ENCODE measurements at regions not wholly inside any gene's neighbourhood (a gene's known extent, or its start where the extent isn't known, plus 50 kb on each side); places are given as distances from the start of the nearest gene placed in this dataset.

DNA sequence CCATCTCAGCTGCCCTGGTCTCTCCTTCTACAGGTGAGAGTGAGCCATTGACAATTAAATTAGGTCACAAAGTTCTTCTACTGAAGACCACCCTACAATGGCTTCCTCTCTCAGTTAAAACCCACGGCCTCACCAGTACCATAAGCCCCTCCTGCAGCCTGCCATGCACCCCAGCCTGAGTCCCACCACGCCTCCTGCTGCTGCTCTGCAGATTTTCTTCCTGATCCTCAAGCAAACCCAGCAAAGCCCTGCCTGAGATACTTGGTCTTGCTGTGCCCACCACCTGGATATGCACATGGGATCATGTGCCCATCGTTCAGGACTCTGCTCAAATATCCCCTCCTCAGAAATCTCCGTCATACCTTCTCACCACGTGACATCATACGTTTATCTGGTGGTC is 696.6 kb downstream of the RNF144A start:
- no peak overlapping the region for H3K27ac Mint-ChIP-seq (ENCODE audit: unreplicated experiment)
- H3K4me1 Mint-ChIP-seq (ENCODE audit: unreplicated experiment): no peaks in the 10 kb centered on the region
- H3K36me3 Mint-ChIP-seq (ENCODE audit: unreplicated experiment): no peaks in the 10 kb centered on the region
- H3K27me3 Mint-ChIP-seq (ENCODE audit: unreplicated experiment): no peaks in the 10 kb centered on the region
- no peak for DNase-seq (ENCODE audit: extremely low spot score, unreplicated experiment)
- no peak overlapping the region for H3K4me3 Mint-ChIP-seq (ENCODE audit: unreplicated experiment)
- peaks cover 8% of the 10 kb centered on the region for H3K9me3 Mint-ChIP-seq (ENCODE audit: unreplicated experiment)
- TF ChIP-seq, protein P1, sequence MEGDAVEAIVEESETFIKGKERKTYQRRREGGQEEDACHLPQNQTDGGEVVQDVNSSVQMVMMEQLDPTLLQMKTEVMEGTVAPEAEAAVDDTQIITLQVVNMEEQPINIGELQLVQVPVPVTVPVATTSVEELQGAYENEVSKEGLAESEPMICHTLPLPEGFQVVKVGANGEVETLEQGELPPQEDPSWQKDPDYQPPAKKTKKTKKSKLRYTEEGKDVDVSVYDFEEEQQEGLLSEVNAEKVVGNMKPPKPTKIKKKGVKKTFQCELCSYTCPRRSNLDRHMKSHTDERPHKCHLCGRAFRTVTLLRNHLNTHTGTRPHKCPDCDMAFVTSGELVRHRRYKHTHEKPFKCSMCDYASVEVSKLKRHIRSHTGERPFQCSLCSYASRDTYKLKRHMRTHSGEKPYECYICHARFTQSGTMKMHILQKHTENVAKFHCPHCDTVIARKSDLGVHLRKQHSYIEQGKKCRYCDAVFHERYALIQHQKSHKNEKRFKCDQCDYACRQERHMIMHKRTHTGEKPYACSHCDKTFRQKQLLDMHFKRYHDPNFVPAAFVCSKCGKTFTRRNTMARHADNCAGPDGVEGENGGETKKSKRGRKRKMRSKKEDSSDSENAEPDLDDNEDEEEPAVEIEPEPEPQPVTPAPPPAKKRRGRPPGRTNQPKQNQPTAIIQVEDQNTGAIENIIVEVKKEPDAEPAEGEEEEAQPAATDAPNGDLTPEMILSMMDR (IDR thresholded peaks at IDR 0.05): no peak

- DNase-seq (ENCODE audit: extremely low spot score, unreplicated experiment): no peak
- TF ChIP-seq, protein P1 (IDR thresholded peaks at IDR 0.05): no peak
- no peaks in the 10 kb centered on the region for H3K4me1 Mint-ChIP-seq (ENCODE audit: unreplicated experiment)
- H3K27me3 Mint-ChIP-seq (ENCODE audit: unreplicated experiment): no peaks in the 10 kb centered on the region
- no peak overlapping the region for H3K4me3 Mint-ChIP-seq (ENCODE audit: unreplicated experiment)
- H3K9me3 Mint-ChIP-seq (ENCODE audit: unreplicated experiment): peaks cover 13% of the 10 kb centered on the region
- no peaks in the 10 kb centered on the region for H3K36me3 Mint-ChIP-seq (ENCODE audit: unreplicated experiment)
- no peak overlapping the region for H3K27ac Mint-ChIP-seq (ENCODE audit: unreplicated experiment)
Measured at GRCh38 chr2:7618031-7618430, 700.8 kb downstream of the RNF144A start.

DNA sequence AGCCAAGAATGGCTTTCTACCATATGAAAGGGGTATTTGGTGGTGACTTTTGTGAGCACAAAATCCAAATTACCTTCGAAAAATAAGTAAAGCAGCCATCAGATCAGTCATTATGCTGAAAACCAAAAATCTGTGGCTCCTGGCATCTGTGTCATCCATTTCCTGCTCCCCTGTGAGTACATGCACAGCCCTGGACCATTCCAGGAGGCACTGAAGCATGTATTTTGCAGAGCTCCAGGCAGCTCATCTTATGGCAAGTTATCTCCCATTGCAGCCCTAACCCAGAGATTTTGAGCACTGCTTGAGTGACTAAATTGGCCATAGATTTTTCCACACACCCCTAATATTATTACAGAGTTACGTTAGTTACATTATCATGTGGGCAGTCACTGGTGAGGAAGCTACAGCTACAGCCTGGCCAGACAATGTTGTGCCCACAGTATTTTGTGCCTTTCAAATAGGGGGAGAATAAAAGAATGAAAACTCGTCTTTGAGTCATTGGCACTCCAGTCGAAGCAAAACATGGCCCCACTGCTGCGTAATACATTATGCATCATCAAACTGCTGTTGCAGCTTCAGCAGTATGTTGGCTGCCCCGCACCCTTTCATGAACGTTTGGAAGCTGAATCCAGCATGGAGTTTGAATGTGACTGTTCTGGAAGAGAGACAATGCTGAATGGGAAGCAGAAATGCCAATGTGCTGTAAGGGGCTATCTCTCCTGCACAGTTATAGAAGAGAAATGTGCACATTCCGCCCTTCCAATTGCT is 702.2 kb downstream of the RNF144A start:
- DNase-seq (ENCODE audit: extremely low spot score, unreplicated experiment): no peak
- TF ChIP-seq, protein P1 (IDR thresholded peaks at IDR 0.05): no peak
- Mint-ChIP-seq H3K4me3 (ENCODE audit: unreplicated experiment) (no peak overlapping the region), H3K27me3 (ENCODE audit: unreplicated experiment) (no peaks in the 10 kb centered on the region), H3K36me3 (ENCODE audit: unreplicated experiment) (no peaks in the 10 kb centered on the region), H3K27ac (ENCODE audit: unreplicated experiment) (no peak overlapping the region), H3K9me3 (ENCODE audit: unreplicated experiment) (peaks cover 9% of the 10 kb centered on the region), H3K4me1 (ENCODE audit: unreplicated experiment) (no peaks in the 10 kb centered on the region)

DNA sequence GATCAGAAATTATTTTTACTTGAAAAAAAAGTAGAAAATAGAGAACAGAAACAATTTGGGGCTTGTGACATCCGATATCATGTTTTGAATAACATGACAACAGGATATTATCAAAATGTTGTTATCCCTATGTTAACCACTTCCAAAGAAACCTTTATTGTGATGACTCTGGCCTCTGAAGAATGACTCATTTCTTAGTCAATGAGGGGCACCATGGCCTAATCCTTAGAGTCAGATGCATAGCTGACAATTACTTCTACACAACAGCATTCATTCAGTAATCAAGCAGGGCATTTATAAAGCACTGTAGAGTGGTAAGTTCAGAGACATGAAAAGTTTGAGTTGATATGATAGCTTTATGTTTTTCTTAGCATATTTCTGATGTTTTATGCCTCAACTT is 703.0 kb downstream of the RNF144A start:
- TF ChIP-seq, protein P1 (IDR thresholded peaks at IDR 0.05): no peak
- Mint-ChIP-seq H3K4me3 (ENCODE audit: unreplicated experiment) (no peak overlapping the region), H3K27me3 (ENCODE audit: unreplicated experiment) (no peaks in the 10 kb centered on the region), H3K27ac (ENCODE audit: unreplicated experiment) (no peak overlapping the region), H3K4me1 (ENCODE audit: unreplicated experiment) (no peaks in the 10 kb centered on the region), H3K36me3 (ENCODE audit: unreplicated experiment) (no peaks in the 10 kb centered on the region), H3K9me3 (ENCODE audit: unreplicated experiment) (peaks cover 8% of the 10 kb centered on the region)
- DNase-seq (ENCODE audit: extremely low spot score, unreplicated experiment): no peak

DNA sequence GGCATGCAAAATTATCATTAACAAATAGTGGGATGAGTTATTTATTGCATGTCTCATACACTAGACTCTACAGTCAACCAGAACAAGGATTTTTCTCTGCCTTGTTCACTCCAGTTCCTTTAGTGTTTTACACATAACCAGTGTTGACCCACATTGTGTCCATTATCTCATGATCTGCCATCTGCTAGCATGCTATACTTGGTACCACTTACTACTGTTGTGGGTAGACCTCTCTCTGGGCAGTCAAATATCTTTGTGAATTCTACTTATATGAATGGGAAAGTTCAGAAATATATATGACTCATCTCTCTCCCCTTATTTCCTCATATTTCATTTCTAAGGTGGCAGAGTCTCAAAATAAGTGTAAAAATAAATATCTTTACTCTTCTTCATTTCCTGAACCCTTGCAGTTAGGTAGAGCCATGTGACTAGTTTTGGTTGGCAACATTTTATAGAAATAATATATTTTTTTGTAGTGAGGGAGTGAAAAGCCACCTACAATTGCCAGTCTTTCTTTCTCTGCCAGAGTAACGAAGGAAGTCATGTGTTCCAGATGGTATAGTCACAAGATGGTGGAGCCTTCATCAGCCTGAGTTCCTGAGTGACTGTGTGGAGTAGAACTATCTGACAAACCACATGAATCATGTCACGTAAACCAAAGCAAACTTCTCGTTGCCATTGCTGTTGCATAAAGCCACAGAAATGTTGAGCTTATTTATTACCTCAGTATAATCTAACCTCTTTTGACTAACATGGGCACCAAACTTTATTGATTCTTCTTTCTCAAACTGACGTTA is 704.0 kb downstream of the RNF144A start:
- H3K4me1 Mint-ChIP-seq (ENCODE audit: unreplicated experiment): no peaks in the 10 kb centered on the region
- no peak overlapping the region for H3K4me3 Mint-ChIP-seq (ENCODE audit: unreplicated experiment)
- H3K36me3 Mint-ChIP-seq (ENCODE audit: unreplicated experiment): no peaks in the 10 kb centered on the region
- TF ChIP-seq, protein P1 (IDR thresholded peaks at IDR 0.05): no peak
- no peak overlapping the region for H3K27ac Mint-ChIP-seq (ENCODE audit: unreplicated experiment)
- no peak for DNase-seq (ENCODE audit: extremely low spot score, unreplicated experiment)
- H3K9me3 Mint-ChIP-seq (ENCODE audit: unreplicated experiment): peaks cover 5% of the 10 kb centered on the region
- no peaks in the 10 kb centered on the region for H3K27me3 Mint-ChIP-seq (ENCODE audit: unreplicated experiment)
